ENCODE measurements at regions not wholly inside any gene's neighbourhood (a gene's known extent, or its start where the extent isn't known, plus 50 kb on each side); places are given as distances from the start of the nearest gene placed in this dataset.

GRCh38 chr14:53524391-53524790 lies 371.3 kb upstream of the DDHD1 start:
- no peak overlapping the region for H3K27ac ChIP-seq
- CTCF ChIA-PET, result interaction anchor here (0.7 to 1.7 kb wide), 4 partner anchors 14 to 805 kb away, joined by 4 to 8 read pairs (median 4); no protein-coding TSS in a partner anchor
- H3K4me2 ChIP-seq, result no peak overlapping the region
- H3K9me3 ChIP-seq, result no peaks in the 10 kb centered on the region
- POLR2A ChIA-PET, result no interaction called here
- DNase-seq (ENCODE audit: low read depth in 1 of 2, low spot score in 1 of 2) (no peak), ATAC-seq (no peak), FAIRE-seq (no peak)
- H3K4me3 ChIP-seq, result no peak overlapping the region
- no peaks in the 10 kb centered on the region for H3K4me1 ChIP-seq
- no peak for TF ChIP-seq HEYL (CRISPR knock-in tag; IDR thresholded peaks at IDR 0.05)
- TF ChIP-seq ZSCAN20 (CRISPR knock-in tag; IDR thresholded peaks at IDR 0.05), result no peak
- no peak for TF ChIP-seq SREBF2 (IDR thresholded peaks at IDR 0.05)
- no peak for TF ChIP-seq MYC (IDR thresholded peaks at IDR 0.05; ENCODE audit: borderline replicate concordance, low read length)
- TF ChIP-seq KDM1A (IDR thresholded peaks at IDR 0.05; ENCODE audit: low read depth), result no peak
- no peak for TF ChIP-seq BHLHE40 (IDR thresholded peaks at IDR 0.05; ENCODE audit: low read depth, low read length)
- TF ChIP-seq JUNB (IDR thresholded peaks at IDR 0.05), result no peak
- TF ChIP-seq E2F6 (IDR thresholded peaks at IDR 0.05; ENCODE audit: borderline replicate concordance, low read depth), result no peak
- TF ChIP-seq NR3C1 (IDR thresholded peaks at IDR 0.05), result no peak
- TF ChIP-seq GATA3 (IDR thresholded peaks at IDR 0.05; ENCODE audit: borderline replicate concordance), result no peak
- 58% methylated on average over 4 of the region's 4 CpGs for WGBS (ENCODE audit: missing lambda C conversion rate)

DNA sequence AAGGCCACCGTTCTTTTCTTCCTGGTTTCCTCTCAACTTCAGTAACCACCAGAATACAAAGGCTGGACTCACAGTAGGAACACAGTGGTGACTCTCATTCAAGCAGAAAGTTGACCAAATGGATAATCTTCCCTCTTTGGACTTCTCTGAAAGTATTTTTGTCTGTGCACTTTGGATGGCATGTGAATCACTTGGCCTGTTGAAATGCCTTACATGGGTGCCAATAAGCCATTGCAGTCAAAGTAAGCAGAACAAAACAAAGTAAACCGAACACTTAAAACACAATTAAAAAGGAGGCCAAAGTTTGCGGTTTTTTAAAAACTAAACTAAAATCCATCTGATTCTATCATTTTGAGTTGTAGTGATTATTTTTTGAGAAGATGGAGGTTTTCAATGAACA lies 370.1 kb upstream of the DDHD1 start:
- Histone ChIP-seq H3K4me3 (no peak overlapping the region), H3K27ac (no peak overlapping the region), H3K9me3 (no peaks in the 10 kb centered on the region), H3K4me2 (no peak overlapping the region), H3K4me1 (no peaks in the 10 kb centered on the region)
- no peak for FAIRE-seq
- 84% methylated on average over 3 of the region's 3 CpGs for WGBS (ENCODE audit: missing lambda C conversion rate)
- no peak for ATAC-seq
- POLR2A ChIA-PET, result no interaction called here
- TF ChIP-seq HMGXB4 (CRISPR knock-in tag; IDR thresholded peaks at IDR 0.05; ENCODE audit: borderline replicate concordance) (no peak), MAZ (IDR thresholded peaks at IDR 0.05; ENCODE audit: borderline replicate concordance, low read depth, low read length) (no peak), ESRRA (IDR thresholded peaks at IDR 0.05; ENCODE audit: borderline replicate concordance, low read length) (no peak), FOXS1 (CRISPR knock-in tag; IDR thresholded peaks at IDR 0.05) (no peak), ZSCAN20 (CRISPR knock-in tag; IDR thresholded peaks at IDR 0.05) (no peak), POLR2AphosphoS2 (conservative IDR thresholded peaks at IDR 0.05; ENCODE audit: low read length) (no peak)
- TF ChIP-seq, protein P1, sequence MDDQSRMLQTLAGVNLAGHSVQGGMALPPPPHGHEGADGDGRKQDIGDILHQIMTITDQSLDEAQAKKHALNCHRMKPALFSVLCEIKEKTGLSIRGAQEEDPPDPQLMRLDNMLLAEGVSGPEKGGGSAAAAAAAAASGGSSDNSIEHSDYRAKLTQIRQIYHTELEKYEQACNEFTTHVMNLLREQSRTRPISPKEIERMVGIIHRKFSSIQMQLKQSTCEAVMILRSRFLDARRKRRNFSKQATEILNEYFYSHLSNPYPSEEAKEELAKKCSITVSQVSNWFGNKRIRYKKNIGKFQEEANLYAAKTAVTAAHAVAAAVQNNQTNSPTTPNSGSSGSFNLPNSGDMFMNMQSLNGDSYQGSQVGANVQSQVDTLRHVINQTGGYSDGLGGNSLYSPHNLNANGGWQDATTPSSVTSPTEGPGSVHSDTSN (IDR thresholded peaks at IDR 0.05), result no peak
- TF ChIP-seq, protein P2, sequence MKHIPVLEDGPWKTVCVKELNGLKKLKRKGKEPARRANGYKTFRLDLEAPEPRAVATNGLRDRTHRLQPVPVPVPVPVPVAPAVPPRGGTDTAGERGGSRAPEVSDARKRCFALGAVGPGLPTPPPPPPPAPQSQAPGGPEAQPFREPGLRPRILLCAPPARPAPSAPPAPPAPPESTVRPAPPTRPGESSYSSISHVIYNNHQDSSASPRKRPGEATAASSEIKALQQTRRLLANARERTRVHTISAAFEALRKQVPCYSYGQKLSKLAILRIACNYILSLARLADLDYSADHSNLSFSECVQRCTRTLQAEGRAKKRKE (CRISPR knock-in tag; IDR thresholded peaks at IDR 0.05; ENCODE audit: low read depth), result no peak
- CTCF ChIA-PET, result no interaction called here
- no peak for DNase-seq (ENCODE audit: low read depth in 1 of 2, low spot score in 1 of 2)

DNA sequence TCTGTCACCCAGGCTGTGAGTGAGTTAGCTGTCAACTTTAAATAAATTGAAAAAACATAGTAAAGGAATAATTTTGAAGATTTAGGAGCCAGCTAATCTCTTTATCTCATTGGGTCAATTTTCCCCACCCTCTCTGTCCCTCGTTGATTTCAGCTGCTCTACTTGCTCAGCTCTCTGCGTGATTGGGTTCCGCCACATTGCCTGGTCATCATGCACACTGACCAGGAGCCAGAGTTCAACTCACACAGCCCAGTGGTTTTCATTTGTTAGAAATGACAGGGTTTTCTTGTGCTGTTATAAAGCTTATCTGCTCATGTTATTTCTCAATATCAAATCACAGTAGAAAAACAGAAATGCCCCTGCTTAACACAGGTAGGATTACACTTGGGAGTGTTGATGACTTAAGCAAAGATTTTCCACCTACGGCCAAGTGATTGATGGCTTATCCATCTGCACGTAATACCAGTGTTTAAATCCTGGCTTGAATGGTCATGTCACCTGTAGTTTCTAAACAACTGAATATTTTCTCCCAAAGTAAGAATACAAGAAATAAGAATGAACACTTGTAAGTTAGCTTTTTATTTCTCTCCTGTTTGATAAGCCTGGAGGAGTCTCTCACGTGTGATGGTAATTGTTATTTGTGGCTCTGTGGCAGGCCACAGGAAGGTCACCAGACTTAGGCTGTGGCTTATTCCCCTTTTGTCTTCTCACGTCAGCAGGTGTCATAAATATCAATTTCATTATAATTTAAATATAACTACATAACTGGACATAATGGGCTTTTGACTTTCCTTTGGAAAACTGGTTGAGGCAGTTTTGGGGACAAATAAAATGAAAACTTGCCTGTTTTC lies 367.2 kb upstream of the DDHD1 start:
- H3K27ac ChIP-seq, result no peak overlapping the region

More for the DNA sequence above, 367.2 kb upstream of the DDHD1 start:
- TF ChIP-seq CHD2 (IDR thresholded peaks at IDR 0.05; ENCODE audit: low read length, partially characterized antibody) (no peak), SMC3 (IDR thresholded peaks at IDR 0.05) (no peak)
- WGBS (ENCODE audit: missing lambda C conversion rate), result 66% methylated on average over 7 of the region's 7 CpGs
- CTCF ChIA-PET, result interaction anchor here (3.0 kb wide), 1 partner anchor 19 kb away, joined by 15 read pairs; no protein-coding TSS in a partner anchor
- FAIRE-seq (peak; percentile 32), ATAC-seq (no peak), DNase-seq (ENCODE audit: low read depth in 1 of 2, low spot score in 1 of 2) (no peak)
- Histone ChIP-seq H3K9me3 (no peaks in the 10 kb centered on the region), H3K4me1 (no peaks in the 10 kb centered on the region), H3K4me2 (no peak overlapping the region), H3K4me3 (no peak overlapping the region)
- POLR2A ChIA-PET, result no interaction called here

Data from A549 (cell line).